ENCODE measurements at regions not wholly inside any gene's neighbourhood (a gene's known extent, or its start where the extent isn't known, plus 50 kb on each side); places are given as distances from the start of the nearest gene placed in this dataset.

DNA sequence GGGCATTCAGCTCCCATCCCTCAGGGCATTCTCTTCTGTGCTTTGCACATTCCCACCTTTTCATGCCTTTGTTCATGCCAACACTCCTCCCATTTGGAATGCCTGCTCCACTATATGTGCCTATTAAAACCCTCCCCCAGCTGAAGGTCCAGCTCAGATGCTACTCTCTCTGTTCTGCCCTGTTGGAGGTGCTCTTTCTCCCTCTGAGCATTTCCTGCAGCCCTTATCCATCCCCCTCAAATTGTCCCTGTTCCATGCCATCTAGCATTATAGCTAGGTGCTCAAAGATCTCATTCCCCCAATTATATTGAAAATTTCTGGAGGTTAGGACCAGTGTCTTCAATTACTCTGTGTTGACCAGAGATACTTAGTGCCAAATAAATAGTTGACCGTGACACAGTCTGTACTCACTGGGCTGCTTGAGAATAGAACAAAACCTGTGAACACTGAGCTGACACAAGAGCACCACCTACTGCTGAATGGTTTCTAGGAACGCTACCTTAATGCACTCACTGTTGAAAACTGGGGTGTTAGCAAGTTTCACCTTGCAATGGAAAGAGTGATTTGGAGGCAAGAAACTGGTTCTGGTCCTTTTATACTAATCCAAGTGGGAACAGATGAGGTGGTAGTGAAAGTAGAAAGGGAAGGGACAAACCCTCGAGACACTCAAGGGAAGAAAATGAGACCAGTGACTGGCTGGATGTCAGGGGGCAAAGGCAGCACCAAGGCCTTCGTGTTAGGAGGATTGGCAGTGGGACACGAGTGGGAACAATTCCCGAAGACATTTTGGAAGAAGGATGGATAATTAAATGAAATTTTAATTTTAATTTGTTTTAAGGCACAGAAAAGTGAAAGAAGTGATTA, 289.8 kb upstream of the ROPN1 start:
- TF ChIP-seq, protein P1, sequence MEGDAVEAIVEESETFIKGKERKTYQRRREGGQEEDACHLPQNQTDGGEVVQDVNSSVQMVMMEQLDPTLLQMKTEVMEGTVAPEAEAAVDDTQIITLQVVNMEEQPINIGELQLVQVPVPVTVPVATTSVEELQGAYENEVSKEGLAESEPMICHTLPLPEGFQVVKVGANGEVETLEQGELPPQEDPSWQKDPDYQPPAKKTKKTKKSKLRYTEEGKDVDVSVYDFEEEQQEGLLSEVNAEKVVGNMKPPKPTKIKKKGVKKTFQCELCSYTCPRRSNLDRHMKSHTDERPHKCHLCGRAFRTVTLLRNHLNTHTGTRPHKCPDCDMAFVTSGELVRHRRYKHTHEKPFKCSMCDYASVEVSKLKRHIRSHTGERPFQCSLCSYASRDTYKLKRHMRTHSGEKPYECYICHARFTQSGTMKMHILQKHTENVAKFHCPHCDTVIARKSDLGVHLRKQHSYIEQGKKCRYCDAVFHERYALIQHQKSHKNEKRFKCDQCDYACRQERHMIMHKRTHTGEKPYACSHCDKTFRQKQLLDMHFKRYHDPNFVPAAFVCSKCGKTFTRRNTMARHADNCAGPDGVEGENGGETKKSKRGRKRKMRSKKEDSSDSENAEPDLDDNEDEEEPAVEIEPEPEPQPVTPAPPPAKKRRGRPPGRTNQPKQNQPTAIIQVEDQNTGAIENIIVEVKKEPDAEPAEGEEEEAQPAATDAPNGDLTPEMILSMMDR (IDR thresholded peaks at IDR 0.05; ENCODE audit: low read depth, low read length, poor library complexity, severe bottlenecking), result peak; percentile 26
- TF ChIP-seq EZH2phosphoT487 (IDR thresholded peaks at IDR 0.05; ENCODE audit: borderline replicate concordance, low read length), result no peak

Data from DOHH2 (cell line).